GM19468 (cell line): ENCODE measurements at regions not wholly inside any gene's neighbourhood (a gene's known extent, or its start where the extent isn't known, plus 50 kb on each side); places are given as distances from the start of the nearest gene placed in this dataset.
"Not testable (repeated sequence)": the region's sequence is repeated elsewhere in the genome, so short reads cannot be mapped to it uniquely, and the experiment has no call there.

Source experiments
- ATAC-seq: cut with Tn5 transposase; IDR thresholded peaks from one replicate; pipeline ENCODE4 v1.9.1; 2021; ENCODE audit warnings: mild to moderate bottlenecking, moderate library complexity, moderate number of reproducible peaks; ENCODE audit not compliant: unreplicated experiment; ENCODE audit errors: extremely low read depth

GRCh38 chr6:113050979-113051378, 703.8 kb downstream of the RFPL4B start:
- no peak for ATAC-seq

- ATAC-seq, result no peak
These were observed 705.4 kb downstream of the RFPL4B start for GRCh38 chr6:113052506-113052905.

GRCh38 chr6:113055061-113055460, 707.9 kb downstream of the RFPL4B start:
- no peak for ATAC-seq

- ATAC-seq, result no peak
These were observed 708.9 kb downstream of the RFPL4B start for GRCh38 chr6:113055998-113056397.

GRCh38 chr6:113057567-113058053, 710.5 kb downstream of the RFPL4B start:
- ATAC-seq, result no peak

- no peak for ATAC-seq
These were observed 713.5 kb downstream of the RFPL4B start for GRCh38 chr6:113060664-113061063.

- ATAC-seq, result no peak
These were observed 718.5 kb downstream of the RFPL4B start for GRCh38 chr6:113065611-113066010.

- ATAC-seq, result no peak
These were observed 720.6 kb downstream of the RFPL4B start for GRCh38 chr6:113067612-113068275.

GRCh38 chr6:113068570-113068969, 721.4 kb downstream of the RFPL4B start:
- ATAC-seq, result no peak

- not testable (repeated sequence) for ATAC-seq
These were observed 723.6 kb downstream of the RFPL4B start for GRCh38 chr6:113070681-113071080.

GRCh38 chr6:113073611-113074191, 726.6 kb downstream of the RFPL4B start:
- no peak for ATAC-seq

GRCh38 chr6:113076116-113076515, 729.0 kb downstream of the RFPL4B start:
- no peak for ATAC-seq

GRCh38 chr6:113076816-113077215, 729.7 kb downstream of the RFPL4B start:
- ATAC-seq, result no peak

- ATAC-seq, result no peak
These were observed 730.7 kb downstream of the RFPL4B start for GRCh38 chr6:113077794-113078193.

GRCh38 chr6:113078791-113079190, 731.7 kb downstream of the RFPL4B start:
- ATAC-seq, result no peak

- no peak for ATAC-seq
These were observed 735.6 kb downstream of the RFPL4B start for GRCh38 chr6:113082745-113083144.

GRCh38 chr6:113083947-113084346, 736.8 kb downstream of the RFPL4B start:
- ATAC-seq, result no peak

GRCh38 chr6:113089056-113089455, 741.9 kb downstream of the RFPL4B start:
- no peak for ATAC-seq

GRCh38 chr6:113092795-113093194, 745.7 kb downstream of the RFPL4B start:
- ATAC-seq, result no peak

GRCh38 chr6:113094779-113095178, 747.6 kb downstream of the RFPL4B start:
- ATAC-seq, result no peak

- ATAC-seq, result no peak
These were observed 748.7 kb downstream of the RFPL4B start for GRCh38 chr6:113095841-113096240.

GRCh38 chr6:113102761-113103160, 754.4 kb upstream of the MARCKS start:
- no peak for ATAC-seq
